GM12872 (cell line): ENCODE measurements at regions not wholly inside any gene's neighbourhood (a gene's known extent, or its start where the extent isn't known, plus 50 kb on each side); places are given as distances from the start of the nearest gene placed in this dataset.

ENCODE experiments used
- CTCF ChIP-seq: IDR thresholded peaks from 3 replicates; pipeline ENCODE4 v1.5.1; 2011; ENCODE audit warnings: low read depth, mild to moderate bottlenecking, low read length, moderate library complexity; ENCODE audit not compliant: insufficient read depth

- no peak for TF ChIP-seq CTCF
These were observed 210.0 kb upstream of the CST7 start for GRCh38 chr20:24738981-24739633.

GRCh38 chr20:24739746-24740145, 209.3 kb upstream of the CST7 start:
- TF ChIP-seq CTCF: no peak

GRCh38 chr20:24741493-24742072, 207.5 kb upstream of the CST7 start:
- no peak for TF ChIP-seq CTCF

GRCh38 chr20:24742436-24742835, 206.6 kb upstream of the CST7 start:
- TF ChIP-seq CTCF: no peak

DNA sequence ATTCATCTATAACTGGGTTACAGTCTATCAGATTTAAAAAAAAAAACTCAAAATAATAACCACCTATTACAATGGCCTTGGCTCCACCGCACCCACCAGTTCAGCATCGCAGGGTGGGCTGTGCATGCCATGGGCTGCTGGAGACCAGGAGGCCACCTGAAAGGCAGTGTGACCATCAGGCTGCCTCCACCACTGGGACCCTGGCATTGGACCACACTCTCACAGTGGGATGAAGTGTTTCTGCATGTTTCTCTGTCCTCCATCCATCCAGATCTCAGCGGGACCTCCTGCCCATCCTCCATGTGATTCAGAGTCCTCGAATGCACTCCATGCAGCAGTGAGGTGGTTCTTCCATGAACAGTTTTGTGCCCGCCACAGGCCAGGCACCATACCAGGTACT, 206.1 kb upstream of the CST7 start:
- TF ChIP-seq CTCF: no peak

DNA sequence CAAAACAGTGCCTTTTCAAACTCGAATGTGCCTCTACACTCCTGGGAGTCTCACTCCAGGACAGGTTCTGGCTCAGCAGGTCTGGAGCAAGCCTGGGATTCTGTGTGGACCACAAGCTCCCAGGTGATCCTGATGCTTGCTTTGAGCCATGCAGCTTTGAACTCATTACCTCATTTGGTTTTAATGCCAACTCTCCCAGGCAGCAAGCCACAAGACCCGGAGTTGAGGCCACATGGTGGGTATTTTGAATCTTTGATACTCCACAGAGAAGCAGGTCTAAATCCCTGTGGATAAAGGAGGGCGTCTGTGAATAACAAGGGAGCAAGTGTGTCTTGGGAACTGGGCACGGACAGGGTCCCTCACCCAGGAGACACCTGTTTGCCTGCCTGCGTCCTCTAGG, 205.4 kb upstream of the CST7 start:
- TF ChIP-seq CTCF: no peak

DNA sequence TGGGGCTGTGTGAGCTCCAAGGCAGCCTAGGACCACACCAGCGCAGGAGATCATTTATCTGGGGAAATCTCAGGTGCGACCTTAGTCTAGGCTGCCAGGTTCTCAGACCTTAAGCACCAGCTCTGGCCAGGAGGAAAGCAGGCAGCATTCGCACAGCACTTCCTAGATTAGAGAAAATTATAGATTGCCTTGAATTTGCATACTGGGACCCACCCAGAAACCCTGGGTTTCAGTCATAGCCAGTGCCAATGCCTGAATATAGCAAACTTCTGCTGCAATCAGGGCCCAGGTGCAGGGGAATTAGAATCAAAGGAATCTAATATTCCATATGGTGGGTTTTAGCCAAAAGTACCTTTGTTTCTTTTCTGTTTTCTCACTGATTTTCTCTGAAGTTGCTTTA, 204.3 kb upstream of the CST7 start:
- no peak for TF ChIP-seq CTCF
